Liver (tissue), 8 donors: ENCODE measurements at regions not wholly inside any gene's neighbourhood (a gene's known extent, or its start where the extent isn't known, plus 50 kb on each side); places are given as distances from the start of the nearest gene placed in this dataset.

Experiments used
- DNase-seq: peaks from one replicate; pipeline ENCODE4 v3.0.0-alpha.2; 2017; ENCODE audit warnings: low spot score
- H3K27ac ChIP-seq, 2 donors: one replicate each; pipeline ENCODE4 v1.7.0; 2013; ENCODE audit warnings: inconsistent platforms in 2 of 2, low read length in 2 of 2, control low read depth in 1 of 2, low read depth in 1 of 2, mild to moderate bottlenecking in 1 of 2
- H3K27me3 ChIP-seq, 4 donors: one replicate each; pipeline versions ENCODE4 v1.6.1 to v1.7.0; 2013; ENCODE audit warnings: low read length in 3 of 4, inconsistent platforms in 1 of 4, mild to moderate bottlenecking in 1 of 4, moderate library complexity in 1 of 4; ENCODE audit not compliant: control insufficient read depth in 4 of 4, insufficient read depth in 4 of 4
- H3K36me3 ChIP-seq, 4 donors: one replicate each; pipeline versions ENCODE4 v1.6.1 to v1.7.0; 2013; ENCODE audit warnings: low read length in 3 of 4, mild to moderate bottlenecking in 3 of 4, low read depth in 1 of 4, moderate library complexity in 1 of 4; ENCODE audit not compliant: control insufficient read depth in 4 of 4, insufficient read depth in 3 of 4
- H3K4me1 ChIP-seq, 4 donors: one replicate each; pipeline versions ENCODE4 v1.6.1 to v1.7.0; 2013; ENCODE audit warnings: low read length in 3 of 4, mild to moderate bottlenecking in 3 of 4, moderate library complexity in 1 of 4; ENCODE audit not compliant: control insufficient read depth in 4 of 4, insufficient read depth in 4 of 4
- H3K4me3 ChIP-seq, 3 donors: one replicate each; pipeline versions ENCODE4 v1.6.1 to v1.7.0; 2013; ENCODE audit warnings: low read length in 3 of 3, control low read depth in 1 of 3, low read depth in 1 of 3, mild to moderate bottlenecking in 1 of 3
- H3K9ac ChIP-seq, 2 donors: one replicate each; pipeline ENCODE4 v1.7.0; 2013; ENCODE audit warnings: low read length in 2 of 2, mild to moderate bottlenecking in 2 of 2, moderate library complexity in 2 of 2, control low read depth in 1 of 2, low read depth in 1 of 2
- H3K9me3 ChIP-seq, 4 donors: one replicate each; pipeline versions ENCODE4 v1.6.1 to v1.7.0; 2013; ENCODE audit warnings: low read length in 3 of 4; ENCODE audit not compliant: control insufficient read depth in 4 of 4
- ATF3 ChIP-seq: IDR thresholded peaks from 2 replicates; pipeline ENCODE4 v1.6.1; 2016; ENCODE audit warnings: antibody characterized with exemption
- CTCF ChIP-seq: fragments of 150-350 bp; IDR thresholded peaks from 2 replicates; pipeline ENCODE4 v1.5.1; 2017; ENCODE audit warnings: improper control_type of control experiment, low read depth, low read length; ENCODE audit not compliant: missing input control
- EGR1 ChIP-seq, 2 donors: IDR thresholded peaks; 2 replicates each; pipeline ENCODE4 v1.6.1; 2016 to 2018; ENCODE audit warnings: antibody characterized with exemption in 2 of 2, low read depth in 2 of 2
- FOXA1 ChIP-seq: IDR thresholded peaks from 2 replicates; pipeline ENCODE4 v1.6.1; 2016; ENCODE audit warnings: antibody characterized with exemption
- FOXA2 ChIP-seq: IDR thresholded peaks from 2 replicates; pipeline ENCODE4 v1.6.1; 2016; ENCODE audit warnings: antibody characterized with exemption
- HNF4A ChIP-seq, 2 donors: conservative IDR thresholded peaks; 2 replicates each; pipeline ENCODE4 v1.6.1; 2016; ENCODE audit warnings: antibody characterized with exemption in 2 of 2, mild to moderate bottlenecking in 2 of 2
- HNF4G ChIP-seq: IDR thresholded peaks from 2 replicates; pipeline ENCODE4 v1.6.1; 2016; ENCODE audit warnings: antibody characterized with exemption
- RAD21 ChIP-seq, 2 donors: IDR thresholded peaks; 2 replicates each; pipeline ENCODE4 v1.6.1; 2016; ENCODE audit warnings: antibody characterized with exemption in 2 of 2, mild to moderate bottlenecking in 2 of 2
- REST ChIP-seq: IDR thresholded peaks from 2 replicates; pipeline ENCODE4 v1.6.1; 2016; ENCODE audit warnings: antibody characterized with exemption, mild to moderate bottlenecking
- RXRA ChIP-seq, 2 donors: IDR thresholded peaks; 2 replicates each; pipeline ENCODE4 v1.6.1; 2017 to 2018; ENCODE audit warnings: antibody characterized with exemption in 2 of 2, mild to moderate bottlenecking in 1 of 2
- TAF1 ChIP-seq: conservative IDR thresholded peaks from 2 replicates; pipeline ENCODE4 v1.6.1; 2016; ENCODE audit warnings: antibody characterized with exemption, mild to moderate bottlenecking
- YY1 ChIP-seq: IDR thresholded peaks from 2 replicates; pipeline ENCODE4 v1.6.1; 2016; ENCODE audit warnings: antibody characterized with exemption, mild to moderate bottlenecking
- WGBS: extraction: QIAGEN DNeasy Blood & Tissue Kit; methylation state at CpG from one replicate; pipeline ENCODE4 v1.1.7; 2013; 5-methylcytosine and 5-hydroxymethylcytosine counted together
- donor health status: healthy.
- donor health status: healthy.
- donor health status: healthy.
- donor health status: healthy.
- donor health status: healthy.

- Histone ChIP-seq H3K9ac (no peak overlapping the region), H3K27ac (no peak overlapping the region), H3K27me3 (no peaks in the 10 kb centered on the region), H3K4me1 (no peaks in the 10 kb centered on the region), H3K9me3 (peaks cover 0 to 1% (median 0%) of the 10 kb centered on the region in 4 donors), H3K4me3 (no peak overlapping the region), H3K36me3 (no peaks in the 10 kb centered on the region)
- TF ChIP-seq EGR1 (IDR thresholded peaks at IDR 0.05; ENCODE audit: low read depth in 2 of 2) (no peak), YY1 (no peak), ATF3 (no peak), FOXA2 (no peak)
- WGBS = 71% methylated on average over 1 of the region's 1 CpG
- no peak for DNase-seq
These were observed 817.8 kb upstream of the LUZP2 start for GRCh38 chr11:23679041-23679440.

GRCh38 chr11:23679981-23680380 is 816.9 kb upstream of the LUZP2 start:
- 86% methylated on average over 10 of the region's 10 CpGs for WGBS
- no peak for DNase-seq
- no peaks in the 10 kb centered on the region for H3K36me3 ChIP-seq
- peaks cover 0 to 1% (median 0%) of the 10 kb centered on the region in 4 donors for H3K9me3 ChIP-seq
- H3K4me3 ChIP-seq = no peak overlapping the region
- H3K27ac ChIP-seq = no peak overlapping the region
- TF ChIP-seq HNF4A (conservative IDR thresholded peaks at IDR 0.05) = no peak
- no peak for TF ChIP-seq TAF1
- no peak for TF ChIP-seq CTCF
- TF ChIP-seq FOXA1 = no peak
- no peak for TF ChIP-seq HNF4G
- no peak for TF ChIP-seq ATF3
- TF ChIP-seq YY1 = no peak
- TF ChIP-seq RXRA (IDR thresholded peaks at IDR 0.05) = no peak
- no peak for TF ChIP-seq RAD21 (IDR thresholded peaks at IDR 0.05)
- no peak for TF ChIP-seq REST
- H3K4me1 ChIP-seq = no peaks in the 10 kb centered on the region
- H3K27me3 ChIP-seq = no peaks in the 10 kb centered on the region
- H3K9ac ChIP-seq = no peak overlapping the region
